Activated CD4-positive, alpha-beta memory T cell treated with anti-CD3 and anti-CD28 coated beads, Interleukin-2, amount 10 ng/mL, durations not matched to agents 7 days and 5 days (primary cell): ENCODE measurements at regions not wholly inside any gene's neighbourhood (a gene's known extent, or its start where the extent isn't known, plus 50 kb on each side); places are given as distances from the start of the nearest gene placed in this dataset.

Source experiments
- CTCF ChIA-PET: fragments of 350-600 bp; sonication (Branson Sonifier 250); formaldehyde crosslinking; loops from one replicate; lab custom pipeline; 2021; ENCODE audit warnings: antibody characterized with exemption, inconsistent platforms; lab: Charles Lee
- POLR2A ChIA-PET: fragments of 350-600 bp; sonication (Branson Sonifier 250); formaldehyde crosslinking; loops from one replicate; lab custom pipeline; 2021; ENCODE audit warnings: antibody characterized with exemption; lab: Charles Lee
- DNase-seq: peaks from one replicate; pipeline ENCODE4 v3.0.0-alpha.2; 2020
- H3K27ac Mint-ChIP-seq: one replicate; pipeline ENCODE4 v1.8.0; 2021; ENCODE audit warnings: mild to moderate bottlenecking, mixed read lengths
- H3K27me3 Mint-ChIP-seq: one replicate; pipeline ENCODE4 v1.8.0; 2021; ENCODE audit warnings: mixed read lengths
- H3K36me3 Mint-ChIP-seq: one replicate; pipeline ENCODE4 v1.8.0; 2021; ENCODE audit warnings: low read depth, mixed read lengths
- H3K4me1 Mint-ChIP-seq: one replicate; pipeline ENCODE4 v1.8.0; 2021; ENCODE audit warnings: mixed read lengths
- H3K4me3 Mint-ChIP-seq: one replicate; pipeline ENCODE4 v1.8.0; 2021; ENCODE audit warnings: mild to moderate bottlenecking, mixed read lengths
- H3K9me3 Mint-ChIP-seq: one replicate; pipeline ENCODE4 v1.8.0; 2021; ENCODE audit warnings: mixed read lengths

DNA sequence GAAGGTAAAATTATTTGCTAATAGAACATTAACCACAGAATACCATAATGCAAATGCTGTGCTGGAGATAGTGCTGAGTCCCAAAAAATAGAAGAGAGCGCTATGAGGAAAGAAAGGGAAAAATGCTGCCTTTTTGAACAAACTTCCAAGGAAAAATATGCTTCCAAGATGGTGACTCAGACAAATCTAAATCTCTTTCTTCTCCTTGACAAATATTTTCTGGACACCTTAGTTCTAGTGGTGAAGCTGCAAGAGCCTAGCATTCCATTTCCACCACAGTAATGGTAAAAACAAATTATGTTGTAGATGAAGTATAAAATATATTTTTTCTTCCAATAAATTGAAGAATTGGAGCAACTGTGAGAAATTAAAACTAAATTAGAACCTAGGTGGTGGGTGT, 155.6 kb upstream of the TBX18 start:
- H3K4me1 Mint-ChIP-seq, result no peaks in the 10 kb centered on the region
- H3K4me3 Mint-ChIP-seq, result no peak overlapping the region
- CTCF ChIA-PET, result no interaction called here
- no peaks in the 10 kb centered on the region for H3K9me3 Mint-ChIP-seq
- no peak for DNase-seq
- no peaks in the 10 kb centered on the region for H3K36me3 Mint-ChIP-seq
- H3K27me3 Mint-ChIP-seq, result no peaks in the 10 kb centered on the region
- POLR2A ChIA-PET, result no interaction called here
- no peak overlapping the region for H3K27ac Mint-ChIP-seq

DNA sequence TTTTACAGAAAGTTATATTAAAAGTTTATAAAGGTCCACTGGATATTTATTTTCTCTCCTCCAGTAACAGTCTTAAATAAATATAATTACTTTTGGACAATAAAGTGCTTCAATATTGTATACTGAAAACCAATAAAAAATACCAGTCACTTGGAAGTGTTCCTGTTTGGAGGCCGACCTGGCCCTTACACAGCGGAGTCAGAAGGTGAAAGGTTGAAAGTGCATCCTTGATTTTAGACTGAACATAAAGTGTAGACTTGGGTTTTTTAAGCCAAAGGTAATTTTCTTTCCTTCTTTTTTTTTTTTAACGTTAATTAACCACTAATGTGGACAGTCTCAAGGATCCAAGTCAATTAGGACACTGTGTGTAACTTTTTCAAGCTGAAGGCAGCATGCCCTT, 152.3 kb upstream of the TBX18 start:
- no peak overlapping the region for H3K4me3 Mint-ChIP-seq
- no peak overlapping the region for H3K27ac Mint-ChIP-seq
- POLR2A ChIA-PET, result no interaction called here
- no peaks in the 10 kb centered on the region for H3K36me3 Mint-ChIP-seq
- H3K9me3 Mint-ChIP-seq, result no peaks in the 10 kb centered on the region
- no peaks in the 10 kb centered on the region for H3K4me1 Mint-ChIP-seq
- no peak for DNase-seq
- CTCF ChIA-PET, result no interaction called here
- H3K27me3 Mint-ChIP-seq, result no peaks in the 10 kb centered on the region

DNA sequence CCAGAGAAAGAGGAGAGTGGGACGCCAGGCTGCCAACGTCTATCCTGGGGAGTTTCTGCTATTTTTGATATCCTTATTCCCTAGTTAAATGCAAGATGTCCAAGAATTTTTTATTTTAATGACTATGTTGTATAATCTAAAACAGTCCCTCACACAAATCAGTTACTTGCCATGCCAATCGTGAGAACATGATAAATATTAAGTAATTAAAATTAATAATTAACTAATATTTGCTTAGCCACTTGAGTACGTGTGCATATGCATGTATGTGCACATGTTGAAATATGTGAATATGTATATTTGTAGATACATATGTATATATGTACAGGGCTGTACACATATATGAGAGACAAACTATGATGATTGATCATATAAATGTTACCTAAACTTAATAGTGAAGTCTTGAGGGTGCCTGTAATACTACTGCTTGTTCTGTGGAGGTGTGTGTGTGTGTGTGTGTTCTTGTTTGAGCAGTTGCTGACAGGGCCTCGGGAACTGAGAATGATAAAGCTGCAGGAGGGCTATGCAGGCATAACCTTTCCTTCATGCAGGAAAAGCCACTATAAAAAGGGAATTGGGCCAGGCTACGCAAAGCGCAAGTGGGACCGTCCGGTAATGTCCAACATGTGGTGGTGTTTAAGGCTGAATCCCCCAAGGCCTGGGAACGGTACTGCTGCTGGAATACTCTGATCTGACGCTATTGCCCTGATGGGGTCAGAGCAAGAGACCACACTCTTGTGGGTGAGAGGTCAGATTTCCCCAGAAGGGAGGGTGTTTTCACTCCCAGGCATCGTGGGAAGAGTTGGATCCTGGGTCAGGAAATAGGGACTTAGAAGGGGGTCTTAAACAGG, 148.3 kb upstream of the TBX18 start:
- Mint-ChIP-seq H3K27me3 (no peaks in the 10 kb centered on the region), H3K4me1 (no peaks in the 10 kb centered on the region), H3K9me3 (no peaks in the 10 kb centered on the region), H3K36me3 (no peaks in the 10 kb centered on the region), H3K27ac (no peak overlapping the region), H3K4me3 (no peak overlapping the region)
- DNase-seq, result no peak
- ChIA-PET POLR2A (no interaction called here), CTCF (no interaction called here)

DNA sequence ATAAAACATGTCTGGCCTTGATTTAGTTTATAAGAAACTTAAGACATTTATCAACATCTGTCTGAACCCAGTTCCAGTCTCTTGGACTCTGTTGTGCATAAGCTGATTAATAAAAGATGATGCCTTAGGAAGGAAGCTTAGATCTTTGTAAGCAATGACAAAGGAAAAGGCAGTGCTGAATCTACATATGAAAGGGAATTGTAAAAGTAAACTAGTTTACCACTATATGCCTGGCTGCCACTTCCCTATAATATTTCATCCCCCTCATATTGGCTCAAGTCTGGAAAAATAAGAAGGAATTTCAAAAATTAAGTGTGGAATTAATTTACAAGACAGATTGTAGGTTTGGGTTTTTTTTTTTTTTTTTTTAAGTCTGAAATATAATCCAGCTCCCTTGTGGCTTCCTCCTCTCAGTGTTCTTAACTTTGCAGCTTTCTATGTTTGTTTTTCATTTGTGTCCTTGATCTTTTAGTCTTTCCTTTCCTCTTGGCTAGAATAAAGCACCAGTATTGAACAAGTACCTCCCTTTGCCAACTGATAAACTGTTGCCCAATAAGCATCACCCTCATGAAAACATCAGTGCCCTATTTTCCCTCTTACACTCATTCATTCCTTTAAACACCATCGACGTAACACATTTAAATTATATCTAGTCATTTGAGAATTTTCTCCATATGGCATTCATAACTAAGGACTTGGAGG, 146.7 kb upstream of the TBX18 start:
- no peaks in the 10 kb centered on the region for H3K36me3 Mint-ChIP-seq
- H3K27ac Mint-ChIP-seq, result no peak overlapping the region
- no peak for DNase-seq
- no peaks in the 10 kb centered on the region for H3K4me1 Mint-ChIP-seq
- no peaks in the 10 kb centered on the region for H3K27me3 Mint-ChIP-seq
- no peaks in the 10 kb centered on the region for H3K9me3 Mint-ChIP-seq
- no peak overlapping the region for H3K4me3 Mint-ChIP-seq
- CTCF ChIA-PET, result no interaction called here
- POLR2A ChIA-PET, result no interaction called here

DNA sequence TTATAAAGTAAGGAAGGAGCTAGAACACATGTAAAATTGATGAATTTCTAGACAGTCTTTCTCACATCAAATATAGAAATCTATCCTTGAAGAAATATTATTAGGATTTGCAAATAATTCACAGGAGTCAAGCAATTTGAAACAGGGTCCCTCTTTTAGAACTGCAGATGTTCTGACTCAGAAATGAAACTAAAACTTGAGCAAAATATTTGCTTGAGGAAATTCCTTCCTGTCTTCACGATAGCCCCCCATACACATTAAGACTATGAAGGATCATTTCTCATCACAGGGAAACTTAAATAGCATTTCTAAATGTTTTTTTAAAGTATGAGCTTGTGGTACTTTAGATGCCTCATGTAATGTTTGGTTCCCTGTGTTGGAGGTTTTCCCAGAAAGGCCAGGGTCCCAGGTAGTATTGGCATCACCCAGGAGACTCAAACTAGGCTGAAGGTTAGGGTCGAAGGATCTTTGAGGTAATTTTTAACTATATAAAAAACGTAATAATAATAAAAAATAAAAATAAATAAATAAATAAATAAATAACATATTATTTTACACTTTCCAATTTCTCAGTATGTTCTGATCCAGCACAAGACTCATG, 144.0 kb upstream of the TBX18 start:
- no peak for DNase-seq
- Mint-ChIP-seq H3K27ac (no peak overlapping the region), H3K9me3 (no peaks in the 10 kb centered on the region), H3K36me3 (no peaks in the 10 kb centered on the region), H3K4me1 (no peaks in the 10 kb centered on the region), H3K27me3 (no peaks in the 10 kb centered on the region), H3K4me3 (no peak overlapping the region)
- ChIA-PET CTCF (no interaction called here), POLR2A (no interaction called here)

DNA sequence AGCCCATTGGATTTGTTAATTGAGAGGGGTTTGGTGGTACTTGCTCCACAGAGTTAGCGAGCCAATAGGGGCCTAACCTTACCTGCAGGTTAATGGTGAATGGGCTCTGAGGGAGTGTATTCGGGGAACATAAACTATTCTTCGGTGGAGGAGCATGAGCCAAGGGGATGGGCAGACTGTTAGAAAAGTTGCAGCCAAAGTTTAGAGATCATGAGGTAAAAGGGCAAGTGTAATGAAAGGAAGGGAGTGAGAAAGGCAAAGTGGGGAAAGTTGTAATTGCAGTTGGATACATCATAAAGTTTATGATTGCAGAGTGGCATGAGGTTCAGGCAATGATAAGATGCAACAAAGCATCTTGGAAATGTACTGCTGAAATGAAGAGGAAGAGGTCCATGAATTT, 142.1 kb upstream of the TBX18 start:
- H3K4me1 Mint-ChIP-seq, result no peaks in the 10 kb centered on the region
- H3K27ac Mint-ChIP-seq, result no peak overlapping the region
- H3K9me3 Mint-ChIP-seq, result no peaks in the 10 kb centered on the region
- H3K36me3 Mint-ChIP-seq, result no peaks in the 10 kb centered on the region
- no peaks in the 10 kb centered on the region for H3K27me3 Mint-ChIP-seq
- no peak overlapping the region for H3K4me3 Mint-ChIP-seq
- ChIA-PET POLR2A (no interaction called here), CTCF (no interaction called here)
- no peak for DNase-seq

DNA sequence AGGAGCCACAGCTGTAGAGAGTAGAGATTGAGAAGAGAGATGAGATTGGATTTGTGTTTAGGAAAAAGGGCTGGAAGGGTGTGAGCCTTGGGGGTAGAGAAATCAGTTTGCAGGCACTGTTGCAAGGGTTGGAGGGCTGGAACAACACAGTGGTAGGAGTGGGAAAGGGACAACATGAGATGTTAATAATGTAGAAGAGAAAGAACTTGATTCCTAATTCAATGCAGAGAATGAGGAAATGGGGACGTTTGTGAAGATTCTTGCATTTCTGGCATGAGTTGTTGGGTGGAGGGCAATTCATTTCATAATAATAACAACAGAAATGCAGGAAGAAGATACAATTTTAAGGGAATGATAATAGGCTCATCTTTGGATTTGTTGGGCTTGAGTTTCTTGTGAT, 141.4 kb upstream of the TBX18 start:
- DNase-seq, result no peak
- H3K4me3 Mint-ChIP-seq, result no peak overlapping the region
- H3K27ac Mint-ChIP-seq, result no peak overlapping the region
- H3K9me3 Mint-ChIP-seq, result no peaks in the 10 kb centered on the region
- ChIA-PET CTCF (no interaction called here), POLR2A (no interaction called here)
- no peaks in the 10 kb centered on the region for H3K36me3 Mint-ChIP-seq
- H3K27me3 Mint-ChIP-seq, result no peaks in the 10 kb centered on the region
- H3K4me1 Mint-ChIP-seq, result no peaks in the 10 kb centered on the region

DNA sequence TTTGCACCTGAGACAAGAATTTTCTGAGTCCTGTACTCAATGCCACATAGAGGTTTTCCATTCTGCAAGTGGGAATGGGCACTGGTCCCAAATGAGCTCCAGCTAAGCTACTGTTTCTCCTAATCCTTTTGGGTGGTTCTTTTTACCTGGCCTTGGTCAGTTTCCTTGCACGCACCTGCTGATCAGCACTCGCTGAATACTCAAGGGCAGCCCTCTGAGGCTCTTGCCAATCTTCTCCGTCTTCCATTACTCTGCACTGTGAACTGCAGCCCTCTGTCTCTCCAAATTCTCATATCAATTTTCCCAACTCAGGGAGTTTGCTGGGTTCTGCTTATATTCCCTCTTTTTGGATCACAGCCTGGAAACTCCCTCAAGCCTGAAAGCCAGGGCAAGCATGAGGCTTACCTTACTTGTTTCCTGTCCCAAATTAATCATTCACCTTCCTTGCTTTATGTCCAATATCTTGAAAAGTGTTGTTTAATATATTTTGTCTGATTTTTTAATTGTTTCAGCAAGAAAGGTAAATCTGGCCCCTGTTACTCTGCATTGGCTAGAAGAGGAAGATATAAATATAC, 138.0 kb upstream of the TBX18 start:
- DNase-seq, result no peak
- Mint-ChIP-seq H3K36me3 (no peaks in the 10 kb centered on the region), H3K4me1 (no peaks in the 10 kb centered on the region), H3K27me3 (no peaks in the 10 kb centered on the region), H3K4me3 (no peak overlapping the region), H3K27ac (no peak overlapping the region), H3K9me3 (no peaks in the 10 kb centered on the region)
- ChIA-PET POLR2A (no interaction called here), CTCF (no interaction called here)

DNA sequence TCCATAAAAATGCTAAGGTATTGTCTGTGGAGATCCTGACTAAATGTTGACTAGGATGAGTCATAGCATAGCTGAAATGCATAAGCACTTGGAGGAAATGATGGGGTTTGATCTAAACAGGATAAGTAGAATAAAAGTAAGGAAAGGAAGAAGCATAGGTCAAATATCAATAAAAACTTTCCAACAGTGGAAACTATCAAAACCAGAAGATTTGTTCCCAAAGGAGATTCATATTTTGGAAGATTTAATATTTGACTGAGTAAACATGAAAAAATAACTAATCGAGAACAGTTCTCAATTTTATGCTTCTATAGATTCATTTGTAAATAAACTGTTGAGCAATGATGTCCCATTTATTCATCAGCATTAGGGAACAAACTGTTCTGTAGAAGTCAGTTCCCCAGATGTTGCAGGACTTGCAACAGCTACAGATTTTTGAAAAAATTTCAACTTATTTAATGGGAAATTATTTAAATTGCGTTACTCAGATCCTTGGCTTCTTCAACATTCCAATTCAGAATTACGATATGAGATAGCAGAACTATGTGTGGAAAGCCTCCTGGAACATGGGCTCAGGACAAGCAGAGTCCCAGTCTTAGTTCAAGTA, 133.7 kb upstream of the TBX18 start:
- ChIA-PET POLR2A (no interaction called here), CTCF (no interaction called here)
- H3K27ac Mint-ChIP-seq, result no peak overlapping the region
- H3K4me1 Mint-ChIP-seq, result no peaks in the 10 kb centered on the region
- H3K4me3 Mint-ChIP-seq, result no peak overlapping the region
- DNase-seq, result no peak
- H3K36me3 Mint-ChIP-seq, result no peaks in the 10 kb centered on the region
- H3K9me3 Mint-ChIP-seq, result no peaks in the 10 kb centered on the region
- no peaks in the 10 kb centered on the region for H3K27me3 Mint-ChIP-seq

DNA sequence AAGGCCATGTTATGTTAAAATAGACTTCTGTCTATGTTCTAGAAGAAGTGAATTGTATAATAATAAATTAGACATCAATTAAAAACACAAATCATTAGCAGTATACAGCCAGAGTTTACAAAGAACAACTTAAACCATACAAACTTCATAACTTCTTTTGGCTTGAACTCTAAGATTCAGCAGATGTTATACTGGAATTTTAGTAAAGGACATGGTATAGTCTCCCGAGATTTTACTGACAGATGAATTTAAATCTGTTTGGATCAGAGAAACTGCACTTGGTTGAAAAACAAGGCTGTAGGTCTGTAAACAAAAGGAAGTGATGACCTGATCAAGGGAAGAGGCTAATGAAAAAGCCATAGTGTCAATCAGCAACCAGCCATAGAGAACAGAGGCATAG, 132.6 kb upstream of the TBX18 start:
- ChIA-PET POLR2A (no interaction called here), CTCF (no interaction called here)
- no peak overlapping the region for H3K27ac Mint-ChIP-seq
- H3K4me3 Mint-ChIP-seq, result no peak overlapping the region
- no peaks in the 10 kb centered on the region for H3K9me3 Mint-ChIP-seq
- no peaks in the 10 kb centered on the region for H3K27me3 Mint-ChIP-seq
- DNase-seq, result no peak
- no peaks in the 10 kb centered on the region for H3K4me1 Mint-ChIP-seq
- no peaks in the 10 kb centered on the region for H3K36me3 Mint-ChIP-seq

DNA sequence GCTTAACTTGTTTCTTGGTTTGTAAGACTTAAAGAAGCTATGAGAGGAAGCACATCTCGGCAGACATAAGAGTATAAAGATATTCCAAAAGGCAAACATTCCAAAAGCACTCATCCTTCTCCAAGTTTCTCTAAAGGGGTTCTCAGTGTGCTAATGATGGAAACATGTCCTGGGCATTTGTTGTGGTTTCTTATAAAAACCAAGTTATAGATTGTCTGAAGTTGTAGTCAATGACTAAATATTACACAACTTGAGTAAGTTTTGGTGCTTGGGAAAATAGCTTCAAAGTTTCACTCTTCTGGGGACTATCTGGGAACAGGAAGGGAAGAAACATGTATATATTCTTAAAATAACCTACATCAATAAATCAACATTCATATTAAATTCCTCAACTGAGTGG, 128.3 kb upstream of the TBX18 start:
- Mint-ChIP-seq H3K9me3 (no peaks in the 10 kb centered on the region), H3K4me1 (no peaks in the 10 kb centered on the region), H3K27ac (no peak overlapping the region), H3K36me3 (no peaks in the 10 kb centered on the region), H3K4me3 (no peak overlapping the region), H3K27me3 (no peaks in the 10 kb centered on the region)
- DNase-seq, result no peak
- CTCF ChIA-PET, result no interaction called here
- POLR2A ChIA-PET, result no interaction called here

DNA sequence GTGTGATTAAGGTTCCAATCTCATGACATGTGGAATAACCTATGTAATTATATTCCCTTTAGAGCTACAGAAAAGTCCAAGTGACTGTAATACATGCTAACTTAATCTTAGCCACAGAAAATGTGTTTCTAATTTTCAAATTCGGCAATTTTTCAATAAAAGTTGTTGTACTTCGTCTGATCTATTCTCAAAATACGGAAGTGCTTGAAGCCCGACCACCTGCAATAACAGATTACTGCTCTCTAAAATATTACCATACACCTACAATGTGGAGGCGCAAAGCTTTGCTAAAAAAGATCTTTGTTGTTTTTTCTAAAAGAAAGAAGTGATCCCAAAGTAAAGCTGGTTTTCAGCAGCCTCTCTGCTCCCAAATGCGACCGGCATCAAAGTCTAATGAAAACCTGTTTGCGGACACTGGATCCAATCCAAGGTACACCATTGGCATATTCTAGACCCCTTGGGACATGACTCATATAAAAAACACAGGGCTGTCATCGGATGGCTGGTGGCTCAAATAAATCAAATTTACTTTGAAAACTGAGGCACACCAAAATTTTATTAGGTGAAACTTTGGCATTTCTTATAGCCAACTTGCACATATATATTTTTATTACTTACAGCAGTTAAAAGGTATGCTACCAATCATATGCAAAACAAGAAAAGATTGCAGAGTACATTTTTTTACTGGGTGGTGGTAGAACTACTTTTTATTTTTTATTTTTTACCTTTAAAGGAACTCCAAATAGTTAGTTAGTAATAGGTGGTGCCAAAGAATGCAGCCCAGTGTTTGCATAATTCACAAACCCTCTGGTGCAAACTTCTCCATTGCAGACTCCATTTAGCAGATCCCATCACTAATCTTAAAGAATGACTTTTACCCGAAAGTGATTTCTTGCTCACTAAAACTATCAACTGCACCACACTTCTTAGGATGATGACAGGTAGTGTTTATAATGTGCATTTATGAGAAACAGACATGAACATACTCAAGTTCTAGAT, 118.7 kb upstream of the TBX18 start:
- no peak overlapping the region for H3K27ac Mint-ChIP-seq
- H3K27me3 Mint-ChIP-seq, result no peaks in the 10 kb centered on the region
- H3K9me3 Mint-ChIP-seq, result no peaks in the 10 kb centered on the region
- DNase-seq, result no peak
- POLR2A ChIA-PET, result no interaction called here
- H3K4me1 Mint-ChIP-seq, result no peaks in the 10 kb centered on the region
- H3K36me3 Mint-ChIP-seq, result no peaks in the 10 kb centered on the region
- CTCF ChIA-PET, result no interaction called here
- H3K4me3 Mint-ChIP-seq, result no peak overlapping the region
